A549 (cell line): ENCODE measurements at regions not wholly inside any gene's neighbourhood (a gene's known extent, or its start where the extent isn't known, plus 50 kb on each side); places are given as distances from the start of the nearest gene placed in this dataset.

ENCODE experiments used
- ATAC-seq, 2 experiments: fragments of 200-7000 bp in 1 of 2; fragments of >200 bp in 1 of 2; cut with Nextera tagmentation in 1 of 2; cut with Tn5 transposase in 1 of 2; 3 replicates each; pipeline versions ENCODE4 v1.8.0 to v1.9.1; 2018 to 2020; ENCODE audit warnings: mild to moderate bottlenecking in 1 of 2, moderate library complexity in 1 of 2
- CTCF ChIA-PET: fragments of 300-600 bp; sonication (Branson Sonifier 250); formaldehyde crosslinking; extraction: SDS; loops from one replicate; lab custom pipeline; 2021; ENCODE audit warnings: antibody characterized with exemption, inconsistent platforms; lab: Yijun Ruan, JAX
- POLR2A ChIA-PET: fragments of 350-600 bp; formaldehyde crosslinking; extraction: SDS; loops from one replicate; lab custom pipeline; 2021; ENCODE audit warnings: antibody characterized with exemption, inconsistent platforms; lab: Yijun Ruan, JAX
- DNase-seq, 2 experiments: peaks; one replicate each; pipeline versions ENCODE4 v3.0.0 to v3.0.0-alpha.2; 2011 to 2016; ENCODE audit warnings: low read depth in 1 of 2, low spot score in 1 of 2
- FAIRE-seq: peaks from 2 replicates; lab custom pipeline; 2011; peaks lifted over from hg19 to GRCh38; lab: Jason Lieb, UNC
- H3K27ac ChIP-seq, 2 experiments: fragments of >200 bp; sonication (Bioruptor Twin); formaldehyde crosslinking; 3 replicates each; pipeline ENCODE4 v1.5.1; 2016 to 2017
- H3K4me1 ChIP-seq: fragments of >200 bp; sonication (Bioruptor Twin); formaldehyde crosslinking; 3 replicates; pipeline ENCODE4 v1.6.1; 2016
- H3K4me2 ChIP-seq: fragments of >200 bp; sonication (Bioruptor Twin); formaldehyde crosslinking; 3 replicates; pipeline ENCODE4 v1.6.1; 2016
- H3K4me3 ChIP-seq: fragments of >200 bp; sonication (Bioruptor Twin); formaldehyde crosslinking; 3 replicates; pipeline ENCODE4 v1.5.1; 2016
- H3K9me3 ChIP-seq: fragments of >200 bp; sonication (Bioruptor Twin); formaldehyde crosslinking; 3 replicates; pipeline ENCODE4 v1.6.1; 2016
- BHLHE40 ChIP-seq: IDR thresholded peaks from 2 replicates; pipeline ENCODE4 v1.6.1; 2012; ENCODE audit warnings: low read depth, low read length, inconsistent platforms
- CBX2 ChIP-seq: fragments of 200-600 bp; sonication (generic); IDR thresholded peaks from 2 replicates; pipeline ENCODE4 v1.6.1; 2016; ENCODE audit warnings: low read depth, mild to moderate bottlenecking, borderline replicate concordance
- EHF ChIP-seq: fragments of 250-450 bp; sonication (Bioruptor Pico); IDR thresholded peaks from 2 replicates; pipeline ENCODE4 v1.5.0; 2020; ENCODE audit warnings: mild to moderate bottlenecking
- EP300 ChIP-seq, 2 experiments: fragments of >200 bp; sonication (Bioruptor Twin); formaldehyde crosslinking; IDR thresholded peaks; 2 replicates in 1 of 2; 3 replicates in 1 of 2; pipeline ENCODE4 v1.6.1; 2016 to 2017
- FOSL2 ChIP-seq, 2 experiments: fragments of 450-650 bp in 1 of 2; fragments of >200 bp in 1 of 2; sonication (Bioruptor Twin) in 1 of 2; formaldehyde crosslinking; IDR thresholded peaks; 2 replicates each; pipeline versions ENCODE4 v1.5.0 to v1.6.1; 2016 to 2020; ENCODE audit warnings: mild to moderate bottlenecking in 1 of 2, moderate library complexity in 1 of 2
- FOXS1 ChIP-seq: fragments of 250-450 bp; sonication (Bioruptor Pico); IDR thresholded peaks from 2 replicates; pipeline ENCODE4 v1.5.0; 2020; ENCODE audit warnings: mild to moderate bottlenecking, moderate library complexity
- HEYL ChIP-seq: fragments of 250-450 bp; sonication (Bioruptor Pico); IDR thresholded peaks from 2 replicates; pipeline ENCODE4 v1.8.0; 2021; ENCODE audit warnings: mild to moderate bottlenecking, moderate library complexity
- HOXB13 ChIP-seq: fragments of 250-450 bp; sonication (Bioruptor Pico); IDR thresholded peaks from 2 replicates; pipeline ENCODE4 v1.5.0; 2020; ENCODE audit warnings: low read depth, mild to moderate bottlenecking, moderate library complexity
- HOXB5 ChIP-seq: fragments of 250-450 bp; sonication (Bioruptor Pico); IDR thresholded peaks from 2 replicates; pipeline ENCODE4 v1.5.0; 2020; ENCODE audit warnings: mild to moderate bottlenecking, moderate library complexity
- JUNB ChIP-seq: fragments of >200 bp; sonication (Bioruptor Twin); formaldehyde crosslinking; IDR thresholded peaks from 2 replicates; pipeline ENCODE4 v1.6.1; 2016
- KDM5A ChIP-seq: fragments of 200-600 bp; sonication (generic); IDR thresholded peaks from 2 replicates; pipeline ENCODE4 v1.6.1; 2016; ENCODE audit warnings: antibody characterized with exemption, mild to moderate bottlenecking
- MAFK ChIP-seq: fragments of 450-650 bp; IDR thresholded peaks from 2 replicates; pipeline ENCODE4 v1.6.1; 2014; ENCODE audit not compliant: partially characterized antibody
- MAZ ChIP-seq: fragments of 150-350 bp; IDR thresholded peaks from 2 replicates; pipeline ENCODE4 v1.6.1; 2014; ENCODE audit warnings: antibody characterized with exemption, low read depth, low read length, borderline replicate concordance
- PHF8 ChIP-seq: fragments of 200-600 bp; sonication (generic); IDR thresholded peaks from 2 replicates; pipeline ENCODE4 v1.6.1; 2016; ENCODE audit warnings: low read depth, mild to moderate bottlenecking, antibody characterized with exemption, moderate library complexity, borderline replicate concordance
- POLR2A ChIP-seq: IDR thresholded peaks from 2 replicates; pipeline ENCODE4 v1.6.1; 2012; ENCODE audit warnings: mild to moderate bottlenecking, low read length
- RAD21 ChIP-seq, 2 experiments: fragments of >200 bp in 1 of 2; sonication (Bioruptor Twin) in 1 of 2; formaldehyde crosslinking in 1 of 2; IDR thresholded peaks in 1 of 2; conservative IDR thresholded peaks in 1 of 2; 2 replicates in 1 of 2; 3 replicates in 1 of 2; pipeline ENCODE4 v1.6.1; 2012 to 2018; ENCODE audit warnings: inconsistent platforms in 1 of 2
- RARB ChIP-seq: fragments of 250-450 bp; sonication (Bioruptor Pico); IDR thresholded peaks from 2 replicates; pipeline ENCODE4 v1.8.0; 2021; ENCODE audit warnings: mild to moderate bottlenecking, moderate library complexity
- RCOR1 ChIP-seq: fragments of 150-350 bp; IDR thresholded peaks from 2 replicates; pipeline ENCODE4 v1.6.1; 2014; ENCODE audit warnings: antibody characterized with exemption, low read length, low read depth
- RFX5 ChIP-seq: fragments of 450-650 bp; IDR thresholded peaks from 2 replicates; pipeline ENCODE4 v1.7.1; 2014; ENCODE audit warnings: antibody characterized with exemption, mild to moderate bottlenecking, moderate library complexity
- SMC3 ChIP-seq: fragments of >200 bp; sonication (Bioruptor Twin); formaldehyde crosslinking; IDR thresholded peaks from 3 replicates; pipeline ENCODE4 v1.6.1; 2018; ENCODE audit warnings: inconsistent platforms
- TP53 ChIP-seq: fragments of 250-450 bp; sonication (Bioruptor Pico); IDR thresholded peaks from 2 replicates; pipeline ENCODE4 v1.5.0; 2021; ENCODE audit warnings: mild to moderate bottlenecking, moderate library complexity
- ZFP36 ChIP-seq: fragments of 450-650 bp; IDR thresholded peaks from 2 replicates; pipeline ENCODE4 v1.6.1; 2014; ENCODE audit warnings: borderline replicate concordance; ENCODE audit not compliant: partially characterized antibody
- WGBS: methylation state at CpG from one replicate; pipeline ENCODE4 v1.1.6; 2017; ENCODE audit errors: missing lambda C conversion rate; 5-methylcytosine and 5-hydroxymethylcytosine counted together
- TF ChIP-seq, protein P1 (sequence below): fragments of 150-350 bp; IDR thresholded peaks from 2 replicates; pipeline ENCODE4 v1.6.1; 2014; ENCODE audit warnings: low read depth, mild to moderate bottlenecking, low read length
- TF ChIP-seq, protein P2 (sequence below): fragments of 250-450 bp; sonication (Bioruptor Pico); IDR thresholded peaks from 2 replicates; pipeline ENCODE4 v1.5.0; 2020; ENCODE audit warnings: low read depth, mild to moderate bottlenecking, moderate library complexity
- TF ChIP-seq, protein P3 (sequence below): fragments of 450-650 bp; IDR thresholded peaks from 2 replicates; pipeline ENCODE4 v1.6.1; 2014; ENCODE audit warnings: antibody characterized with exemption
- TF ChIP-seq, protein P4 (sequence below): IDR thresholded peaks from 2 replicates; pipeline ENCODE4 v1.6.1; 2012
- TF ChIP-seq, protein P5 (sequence below): IDR thresholded peaks from 2 replicates; pipeline ENCODE4 v1.6.1; 2012

DNA sequence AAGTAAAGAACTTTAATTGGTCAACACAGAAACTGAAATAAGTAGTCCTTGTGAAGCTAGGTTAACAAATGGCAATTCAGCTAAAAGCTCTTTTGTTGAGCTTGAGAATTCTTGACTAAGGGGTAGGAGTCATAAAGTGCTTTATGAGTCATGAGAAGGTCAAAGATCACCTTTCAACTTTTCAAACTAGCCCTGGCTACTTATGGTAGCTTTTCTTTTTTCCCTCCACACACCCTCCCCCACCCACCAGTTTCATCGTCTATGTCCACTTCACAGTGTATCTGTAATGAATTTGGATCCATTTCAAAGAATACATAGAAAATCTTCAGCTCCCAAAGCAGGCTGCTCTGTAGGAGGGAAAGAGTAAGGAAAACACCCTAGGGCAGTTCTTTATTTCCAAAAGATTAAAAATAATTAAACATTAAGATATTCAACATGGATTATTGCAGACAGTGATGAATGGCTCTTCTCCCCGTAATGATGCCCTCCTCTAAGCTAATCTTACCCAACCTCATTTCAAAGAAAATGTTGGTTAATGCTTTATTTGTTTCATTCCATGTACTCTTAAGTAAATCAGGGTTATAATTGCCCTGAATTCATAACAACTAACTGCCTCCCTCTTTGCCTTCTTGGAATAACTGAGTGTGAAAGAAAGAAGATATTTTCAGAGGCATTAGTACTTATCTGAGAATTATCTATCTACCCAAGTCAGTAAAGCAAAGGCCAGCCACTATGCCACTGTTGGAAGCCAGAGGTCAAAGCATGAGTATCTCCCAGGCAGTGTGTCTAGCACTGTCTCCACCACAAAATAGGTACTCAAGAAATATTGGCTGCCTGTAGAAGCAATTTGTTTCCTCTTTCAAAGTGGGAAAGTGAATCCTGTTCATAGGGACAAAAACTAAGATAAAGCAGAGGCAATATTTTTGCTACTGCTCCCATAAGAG lies 290.6 kb downstream of the PIK3R1 start:
- Histone ChIP-seq H3K4me3 (no peak overlapping the region), H3K4me1 (peaks cover 14% of the 10 kb centered on the region), H3K9me3 (no peaks in the 10 kb centered on the region), H3K4me2 (peak overlapping the region; percentile 55), H3K27ac (peak overlapping the region; percentile 3 to 72; a peak in 3 of 6 replicates)
- 14% methylated on average over 2 of the region's 2 CpGs for WGBS
- ChIA-PET CTCF (interaction anchor here (0.7 to 1.2 kb wide), 2 partner anchors 8 to 126 kb away, joined by 3 read pairs; no protein-coding TSS in a partner anchor), POLR2A (no interaction called here)
- DNase-seq: peak; percentile 5 to 56
- no peak for TF ChIP-seq RCOR1
- TF ChIP-seq PHF8: no peak
- TF ChIP-seq SMC3: no peak
- no peak for TF ChIP-seq ZFP36
- no peak for TF ChIP-seq FOXS1 (CRISPR knock-in tag)
- TF ChIP-seq RARB: no peak
- TF ChIP-seq, protein P1, sequence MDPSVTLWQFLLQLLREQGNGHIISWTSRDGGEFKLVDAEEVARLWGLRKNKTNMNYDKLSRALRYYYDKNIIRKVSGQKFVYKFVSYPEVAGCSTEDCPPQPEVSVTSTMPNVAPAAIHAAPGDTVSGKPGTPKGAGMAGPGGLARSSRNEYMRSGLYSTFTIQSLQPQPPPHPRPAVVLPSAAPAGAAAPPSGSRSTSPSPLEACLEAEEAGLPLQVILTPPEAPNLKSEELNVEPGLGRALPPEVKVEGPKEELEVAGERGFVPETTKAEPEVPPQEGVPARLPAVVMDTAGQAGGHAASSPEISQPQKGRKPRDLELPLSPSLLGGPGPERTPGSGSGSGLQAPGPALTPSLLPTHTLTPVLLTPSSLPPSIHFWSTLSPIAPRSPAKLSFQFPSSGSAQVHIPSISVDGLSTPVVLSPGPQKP: no peak
- TF ChIP-seq POLR2A: no peak
- 0 out of 2 replicates have a peak, but pooled peaks have one; percentile 17 for TF ChIP-seq JUNB
- TF ChIP-seq MAFK: peak; percentile 19
- TF ChIP-seq EHF (CRISPR knock-in tag): no peak
- TF ChIP-seq BHLHE40: no peak
- no peak for TF ChIP-seq HEYL (CRISPR knock-in tag)
- no peak for TF ChIP-seq KDM5A
- ATAC-seq: peak; percentile 41 to 56; a peak in 3 of 6 replicates
- no peak for FAIRE-seq

DNA sequence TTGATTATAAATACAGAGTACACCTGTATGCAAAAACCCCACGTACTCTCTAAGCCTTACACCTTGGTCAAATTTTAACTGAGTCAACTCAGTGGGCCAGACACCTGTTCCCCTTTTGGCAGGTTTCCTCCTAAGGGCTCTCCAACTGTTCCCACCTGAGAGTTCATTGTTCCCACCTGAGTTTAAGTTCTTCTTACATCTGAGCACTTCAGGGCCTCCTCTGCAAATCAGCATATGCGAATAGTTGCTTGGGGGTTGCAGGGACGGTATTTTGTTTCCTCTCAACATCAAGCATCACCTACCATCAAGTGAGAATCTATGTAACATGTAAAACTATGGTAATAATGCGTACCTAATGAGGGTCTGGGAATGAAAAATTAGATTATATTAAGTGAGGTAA lies 300.0 kb downstream of the PIK3R1 start:
- WGBS: 60% methylated on average over 4 of the region's 4 CpGs
- TF ChIP-seq HEYL (CRISPR knock-in tag) (no peak), HOXB5 (CRISPR knock-in tag) (no peak), EP300 (IDR thresholded peaks at IDR 0.05) (no peak), RFX5 (no peak), MAFK (no peak), FOSL2 (IDR thresholded peaks at IDR 0.05) (no peak), FOSL2 (CRISPR knock-in tag; IDR thresholded peaks at IDR 0.05) (no peak), KDM5A (no peak), RAD21 (conservative IDR thresholded peaks at IDR 0.05 in 1 of 2, IDR thresholded peaks at IDR 0.05 in 1 of 2) (no peak), CBX2 (no peak), RCOR1 (no peak), MAZ (no peak), RARB (no peak), TP53 (CRISPR knock-in tag) (no peak), HOXB13 (CRISPR knock-in tag) (no peak)
- TF ChIP-seq, protein P2, sequence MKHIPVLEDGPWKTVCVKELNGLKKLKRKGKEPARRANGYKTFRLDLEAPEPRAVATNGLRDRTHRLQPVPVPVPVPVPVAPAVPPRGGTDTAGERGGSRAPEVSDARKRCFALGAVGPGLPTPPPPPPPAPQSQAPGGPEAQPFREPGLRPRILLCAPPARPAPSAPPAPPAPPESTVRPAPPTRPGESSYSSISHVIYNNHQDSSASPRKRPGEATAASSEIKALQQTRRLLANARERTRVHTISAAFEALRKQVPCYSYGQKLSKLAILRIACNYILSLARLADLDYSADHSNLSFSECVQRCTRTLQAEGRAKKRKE (CRISPR knock-in tag): no peak
- TF ChIP-seq, protein P3, sequence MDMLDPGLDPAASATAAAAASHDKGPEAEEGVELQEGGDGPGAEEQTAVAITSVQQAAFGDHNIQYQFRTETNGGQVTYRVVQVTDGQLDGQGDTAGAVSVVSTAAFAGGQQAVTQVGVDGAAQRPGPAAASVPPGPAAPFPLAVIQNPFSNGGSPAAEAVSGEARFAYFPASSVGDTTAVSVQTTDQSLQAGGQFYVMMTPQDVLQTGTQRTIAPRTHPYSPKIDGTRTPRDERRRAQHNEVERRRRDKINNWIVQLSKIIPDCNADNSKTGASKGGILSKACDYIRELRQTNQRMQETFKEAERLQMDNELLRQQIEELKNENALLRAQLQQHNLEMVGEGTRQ: no peak
- TF ChIP-seq, protein P1: no peak
- TF ChIP-seq, protein P4, sequence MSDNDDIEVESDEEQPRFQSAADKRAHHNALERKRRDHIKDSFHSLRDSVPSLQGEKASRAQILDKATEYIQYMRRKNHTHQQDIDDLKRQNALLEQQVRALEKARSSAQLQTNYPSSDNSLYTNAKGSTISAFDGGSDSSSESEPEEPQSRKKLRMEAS: no peak
- TF ChIP-seq, protein P5, sequence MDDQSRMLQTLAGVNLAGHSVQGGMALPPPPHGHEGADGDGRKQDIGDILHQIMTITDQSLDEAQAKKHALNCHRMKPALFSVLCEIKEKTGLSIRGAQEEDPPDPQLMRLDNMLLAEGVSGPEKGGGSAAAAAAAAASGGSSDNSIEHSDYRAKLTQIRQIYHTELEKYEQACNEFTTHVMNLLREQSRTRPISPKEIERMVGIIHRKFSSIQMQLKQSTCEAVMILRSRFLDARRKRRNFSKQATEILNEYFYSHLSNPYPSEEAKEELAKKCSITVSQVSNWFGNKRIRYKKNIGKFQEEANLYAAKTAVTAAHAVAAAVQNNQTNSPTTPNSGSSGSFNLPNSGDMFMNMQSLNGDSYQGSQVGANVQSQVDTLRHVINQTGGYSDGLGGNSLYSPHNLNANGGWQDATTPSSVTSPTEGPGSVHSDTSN: no peak
- DNase-seq (no peak), FAIRE-seq (no peak), ATAC-seq (no peak)
- Histone ChIP-seq H3K9me3 (no peaks in the 10 kb centered on the region), H3K4me2 (no peak overlapping the region), H3K4me3 (no peak overlapping the region), H3K27ac (no peak overlapping the region), H3K4me1 (no peaks in the 10 kb centered on the region)
- ChIA-PET CTCF (no interaction called here), POLR2A (no interaction called here)
